ENCODE measurements at regions not wholly inside any gene's neighbourhood (a gene's known extent, or its start where the extent isn't known, plus 50 kb on each side); places are given as distances from the start of the nearest gene placed in this dataset.

- 59 to 78% (median 60%) methylated on average over 5 of the region's 5 CpGs for WGBS, 3 donors
- no peaks in the 10 kb centered on the region for H3K4me1 ChIP-seq
- H3K27me3 ChIP-seq (ENCODE audit: insufficient read depth in 3 of 3, low read length in 2 of 3), result peaks cover 0 to 4% (median 3%) of the 10 kb centered on the region in 3 donors
- intact Hi-C loops (cut with DNase I), result no loop called here
- no peaks in the 10 kb centered on the region for H3K9me3 ChIP-seq
- H3K36me3 ChIP-seq (ENCODE audit: insufficient read depth in 1 of 2, low read depth in 1 of 2), result no peaks in the 10 kb centered on the region
- DNase-seq (no peak), ATAC-seq (no peak)
- no peak overlapping the region for H3K27ac ChIP-seq
- H3K4me3 ChIP-seq, result no peak overlapping the region
- TF ChIP-seq, protein P1, sequence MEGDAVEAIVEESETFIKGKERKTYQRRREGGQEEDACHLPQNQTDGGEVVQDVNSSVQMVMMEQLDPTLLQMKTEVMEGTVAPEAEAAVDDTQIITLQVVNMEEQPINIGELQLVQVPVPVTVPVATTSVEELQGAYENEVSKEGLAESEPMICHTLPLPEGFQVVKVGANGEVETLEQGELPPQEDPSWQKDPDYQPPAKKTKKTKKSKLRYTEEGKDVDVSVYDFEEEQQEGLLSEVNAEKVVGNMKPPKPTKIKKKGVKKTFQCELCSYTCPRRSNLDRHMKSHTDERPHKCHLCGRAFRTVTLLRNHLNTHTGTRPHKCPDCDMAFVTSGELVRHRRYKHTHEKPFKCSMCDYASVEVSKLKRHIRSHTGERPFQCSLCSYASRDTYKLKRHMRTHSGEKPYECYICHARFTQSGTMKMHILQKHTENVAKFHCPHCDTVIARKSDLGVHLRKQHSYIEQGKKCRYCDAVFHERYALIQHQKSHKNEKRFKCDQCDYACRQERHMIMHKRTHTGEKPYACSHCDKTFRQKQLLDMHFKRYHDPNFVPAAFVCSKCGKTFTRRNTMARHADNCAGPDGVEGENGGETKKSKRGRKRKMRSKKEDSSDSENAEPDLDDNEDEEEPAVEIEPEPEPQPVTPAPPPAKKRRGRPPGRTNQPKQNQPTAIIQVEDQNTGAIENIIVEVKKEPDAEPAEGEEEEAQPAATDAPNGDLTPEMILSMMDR (IDR thresholded peaks at IDR 0.05), result no peak
Measured at GRCh38 chr6:148273962-148274752, 68.5 kb upstream of the SASH1 start.

DNA sequence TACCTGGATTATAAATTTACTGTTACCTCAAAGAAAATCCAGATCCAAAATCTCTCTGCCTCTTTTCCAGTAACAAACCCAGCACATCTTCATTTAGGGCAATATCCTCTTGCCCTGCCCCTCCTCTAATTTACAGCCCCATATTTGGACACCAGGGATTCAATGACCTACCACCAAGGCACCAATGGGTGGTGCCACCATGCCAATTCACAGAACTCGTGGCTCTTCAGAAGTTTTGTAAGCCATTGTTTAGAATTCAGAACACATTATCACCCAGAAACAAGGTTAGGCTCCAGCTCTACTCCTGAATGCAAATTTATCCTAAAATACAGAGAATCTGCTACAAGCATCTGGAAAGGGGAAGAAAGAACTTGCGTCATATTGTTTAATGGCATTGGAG is 67.8 kb upstream of the SASH1 start:
- 76 to 90% (median 84%) methylated on average over 2 of the region's 2 CpGs for WGBS, 3 donors
- no peak overlapping the region for H3K27ac ChIP-seq
- no peaks in the 10 kb centered on the region for H3K4me1 ChIP-seq
- ATAC-seq, result no peak
- peaks cover 0 to 4% (median 2%) of the 10 kb centered on the region in 3 donors for H3K27me3 ChIP-seq (ENCODE audit: insufficient read depth in 3 of 3, low read length in 2 of 3)
- DNase-seq, result no peak
- intact Hi-C loops (cut with DNase I), result no loop called here
- no peaks in the 10 kb centered on the region for H3K36me3 ChIP-seq (ENCODE audit: insufficient read depth in 1 of 2, low read depth in 1 of 2)
- H3K9me3 ChIP-seq, result no peaks in the 10 kb centered on the region
- H3K4me3 ChIP-seq, result no peak overlapping the region
- TF ChIP-seq, protein P1 (IDR thresholded peaks at IDR 0.05), result no peak

DNA sequence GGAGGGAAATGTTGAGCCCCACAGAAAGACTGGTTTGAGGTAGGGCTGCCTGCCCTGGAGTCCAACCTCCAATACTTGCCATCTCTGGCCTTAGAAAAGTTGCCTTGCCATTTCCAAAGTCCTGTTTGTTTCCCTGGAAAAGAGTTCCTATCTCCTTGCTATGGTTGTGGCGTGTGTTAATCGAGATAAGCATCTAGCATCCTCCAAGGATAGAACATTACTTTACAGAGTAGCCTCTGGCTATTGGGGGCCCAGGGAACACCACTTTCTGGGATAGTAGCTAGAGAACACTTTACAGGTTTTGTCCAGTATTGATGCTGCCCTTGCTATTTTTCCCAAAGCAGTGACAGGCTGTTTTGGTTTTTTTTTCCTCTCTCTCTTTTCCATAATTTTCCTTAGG is 57.4 kb upstream of the SASH1 start:
- no peak for DNase-seq

DNA sequence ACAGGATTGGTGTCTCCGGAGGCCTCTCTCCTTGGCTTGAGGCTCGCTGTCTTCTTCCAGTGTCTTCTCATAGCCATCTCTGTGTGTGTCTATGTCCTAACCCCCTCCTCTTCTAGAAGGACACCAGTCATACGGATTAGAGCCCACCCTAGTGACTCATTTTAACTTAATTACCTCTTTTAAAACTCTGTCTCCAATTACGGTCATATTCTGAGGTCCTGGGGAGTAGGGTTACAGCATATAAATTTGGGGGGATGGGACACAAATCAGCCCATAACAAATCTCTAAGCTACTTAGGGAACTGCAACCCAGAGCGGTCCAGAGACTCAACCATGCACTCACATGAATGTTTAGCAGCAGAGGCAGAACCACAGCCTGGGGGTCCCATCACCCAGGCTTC is 56.1 kb upstream of the SASH1 start:
- Histone ChIP-seq H3K9me3 (no peaks in the 10 kb centered on the region), H3K4me3 (no peak overlapping the region), H3K4me1 (no peaks in the 10 kb centered on the region), H3K36me3 (ENCODE audit: insufficient read depth in 1 of 2, low read depth in 1 of 2) (no peaks in the 10 kb centered on the region), H3K27ac (no peak overlapping the region), H3K27me3 (ENCODE audit: insufficient read depth in 3 of 3, low read length in 2 of 3) (no peaks in the 10 kb centered on the region)
- TF ChIP-seq, protein P1 (IDR thresholded peaks at IDR 0.05), result no peak
- WGBS, 3 donors, result 84 to 94% (median 87%) methylated on average over 5 of the region's 5 CpGs
- ATAC-seq (no peak), DNase-seq (no peak)
- intact Hi-C loops (cut with DNase I), result no loop called here

More for the DNA sequence above, 57.4 kb upstream of the SASH1 start:
- H3K9me3 ChIP-seq, result no peaks in the 10 kb centered on the region
- TF ChIP-seq, protein P1 (IDR thresholded peaks at IDR 0.05), result no peak
- intact Hi-C loops (cut with DNase I), result no loop called here
- no peak overlapping the region for H3K27ac ChIP-seq
- no peaks in the 10 kb centered on the region for H3K4me1 ChIP-seq
- H3K4me3 ChIP-seq, result no peak overlapping the region
- no peak for ATAC-seq
- no peaks in the 10 kb centered on the region for H3K36me3 ChIP-seq (ENCODE audit: insufficient read depth in 1 of 2, low read depth in 1 of 2)
- 82 to 95% (median 93%) methylated on average over 2 of the region's 2 CpGs for WGBS, 3 donors
- H3K27me3 ChIP-seq (ENCODE audit: insufficient read depth in 3 of 3, low read length in 2 of 3), result no peaks in the 10 kb centered on the region
